ENCODE measurements at regions not wholly inside any gene's neighbourhood (a gene's known extent, or its start where the extent isn't known, plus 50 kb on each side); places are given as distances from the start of the nearest gene placed in this dataset.
"Not testable (repeated sequence)": the region's sequence is repeated elsewhere in the genome, so short reads cannot be mapped to it uniquely, and the experiment has no call there.

GRCh38 chr4:130012806-130013205 is 916.9 kb downstream of the C4orf33 start:
- DNase-seq (ENCODE audit: low read depth): not testable (repeated sequence)

DNA sequence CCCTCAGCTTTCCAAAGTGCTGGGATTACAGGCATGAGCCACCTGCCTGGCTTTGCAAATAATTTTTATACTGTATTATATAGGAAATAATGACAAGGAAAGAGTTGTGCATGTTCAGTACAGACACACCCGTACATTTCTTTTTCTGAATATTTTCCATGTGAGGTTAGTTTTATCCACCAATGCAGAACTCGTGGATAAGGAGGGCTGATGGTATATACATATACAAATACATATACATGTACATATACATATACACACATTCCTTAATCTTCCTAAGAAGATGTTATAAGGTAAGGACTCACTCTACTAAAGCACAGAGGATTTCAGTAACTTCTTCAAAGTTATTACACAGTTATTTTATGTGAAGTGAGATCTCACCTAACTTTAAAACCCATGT is 925.8 kb downstream of the C4orf33 start:
- DNase-seq (ENCODE audit: low read depth): no peak

DNA sequence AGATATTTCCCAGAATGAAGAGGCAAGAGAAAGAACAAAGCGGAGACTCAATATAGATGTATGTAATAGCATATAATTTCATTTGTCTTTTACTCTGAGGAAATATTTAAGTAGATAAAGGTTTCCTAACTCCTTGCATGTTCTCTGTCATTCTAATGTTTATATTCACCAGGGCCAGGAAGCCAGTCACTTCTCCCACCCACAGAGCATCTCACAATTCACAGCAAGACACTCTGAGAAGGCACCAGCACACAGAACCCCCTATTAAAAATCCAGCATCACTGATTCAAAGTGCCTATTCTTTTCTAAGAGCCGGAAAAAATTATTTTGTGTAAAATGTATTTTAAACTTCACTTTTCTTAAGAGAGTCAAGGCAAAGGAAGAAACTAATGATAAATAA is 927.1 kb downstream of the C4orf33 start:
- no peak for DNase-seq (ENCODE audit: low read depth)

DNA sequence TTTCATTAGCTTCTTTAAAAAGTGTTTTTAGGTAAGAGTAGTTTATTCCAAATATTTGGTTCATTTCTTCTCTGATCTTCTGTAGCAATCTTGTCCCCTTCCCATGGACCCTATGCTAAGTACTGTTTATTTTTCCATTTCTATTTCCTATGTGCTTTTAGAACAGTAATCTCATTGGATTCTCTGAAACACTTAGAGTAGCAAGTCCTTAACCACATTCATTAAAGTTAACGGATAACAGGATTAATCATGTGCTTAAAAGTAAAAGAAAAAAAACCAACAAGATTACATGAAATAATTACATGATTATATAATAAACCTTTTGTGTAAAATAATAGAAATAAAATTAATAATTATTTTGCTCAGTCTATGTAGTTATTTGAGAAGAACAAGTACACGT is 929.7 kb downstream of the C4orf33 start:
- DNase-seq (ENCODE audit: low read depth): no peak

GRCh38 chr4:130026185-130026584 is 930.2 kb downstream of the C4orf33 start:
- no peak for DNase-seq (ENCODE audit: low read depth)

- no peak for DNase-seq (ENCODE audit: low read depth)
Observed at GRCh38 chr4:130027973-130028372, 932.0 kb downstream of the C4orf33 start.

DNA sequence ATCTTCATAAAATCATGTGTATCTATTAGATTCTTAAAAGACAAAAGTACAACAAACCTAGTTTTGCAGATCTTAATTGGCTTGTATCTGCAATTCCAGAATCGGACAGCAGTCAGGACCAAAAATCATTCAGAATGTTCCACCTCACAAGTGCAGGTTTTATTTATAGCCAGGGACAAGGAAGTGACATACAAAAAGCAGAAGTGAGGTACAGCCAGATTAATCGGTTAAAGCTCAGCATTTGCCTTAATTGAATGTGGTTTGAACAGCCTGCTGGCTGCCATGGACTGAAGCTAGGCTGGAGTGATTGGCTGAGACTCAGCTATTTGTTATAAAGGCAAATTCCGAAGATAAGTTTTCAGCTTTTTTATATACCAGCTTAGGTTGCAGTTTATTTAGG is 932.6 kb downstream of the C4orf33 start:
- DNase-seq (ENCODE audit: low read depth): no peak

- DNase-seq (ENCODE audit: low read depth): no peak
Observed at GRCh38 chr4:130029442-130029841, 933.5 kb downstream of the C4orf33 start.

DNA sequence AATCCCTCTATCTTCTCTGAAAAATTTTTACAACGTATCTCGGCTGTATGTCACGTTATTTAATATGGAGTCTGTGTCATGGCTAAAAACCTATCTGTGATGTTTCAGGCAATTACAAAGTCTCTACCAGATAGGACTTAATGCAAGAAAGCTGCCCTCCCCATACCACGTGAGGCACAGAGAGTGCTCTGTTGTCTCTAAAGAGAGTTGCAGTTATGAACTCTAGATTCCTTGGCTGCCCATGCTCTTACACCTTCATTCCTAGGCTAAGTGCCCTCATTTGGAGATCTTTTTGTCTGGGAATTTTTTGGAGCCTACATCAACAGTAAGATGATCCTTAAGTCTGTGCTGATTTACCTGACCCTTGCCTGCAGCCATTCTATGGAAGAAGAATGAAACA is 935.9 kb downstream of the C4orf33 start:
- DNase-seq (ENCODE audit: low read depth): no peak

DNA sequence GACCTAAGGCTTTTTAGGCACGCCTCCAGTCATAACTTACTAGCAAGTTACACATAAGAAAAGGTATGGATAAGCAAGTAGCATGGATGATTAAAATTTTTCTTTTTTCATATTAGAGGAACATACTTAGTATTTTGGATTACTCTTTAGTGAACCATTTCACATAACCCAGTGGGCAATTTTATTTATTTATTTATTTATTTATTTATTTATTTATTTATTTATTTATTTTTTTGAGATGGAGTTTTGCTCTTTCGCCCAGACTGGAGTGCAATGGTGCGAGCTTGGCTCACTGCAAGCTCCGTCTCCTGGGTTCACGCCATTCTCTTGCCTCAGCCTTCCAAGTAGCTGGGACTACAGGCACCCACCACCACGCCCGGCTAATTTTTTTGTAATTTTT is 937.7 kb downstream of the C4orf33 start:
- DNase-seq (ENCODE audit: low read depth): not testable (repeated sequence)

- DNase-seq (ENCODE audit: low read depth): no peak
Observed at GRCh38 chr4:130034876-130035275, 938.9 kb downstream of the C4orf33 start.

- DNase-seq (ENCODE audit: low read depth): no peak
Observed at GRCh38 chr4:130035391-130035790, 939.4 kb downstream of the C4orf33 start.

- DNase-seq (ENCODE audit: low read depth): not testable (repeated sequence)
Observed at GRCh38 chr4:130037866-130038265, 941.9 kb downstream of the C4orf33 start.

GRCh38 chr4:130038540-130038939 is 942.6 kb downstream of the C4orf33 start:
- not testable (repeated sequence) for DNase-seq (ENCODE audit: low read depth)

DNA sequence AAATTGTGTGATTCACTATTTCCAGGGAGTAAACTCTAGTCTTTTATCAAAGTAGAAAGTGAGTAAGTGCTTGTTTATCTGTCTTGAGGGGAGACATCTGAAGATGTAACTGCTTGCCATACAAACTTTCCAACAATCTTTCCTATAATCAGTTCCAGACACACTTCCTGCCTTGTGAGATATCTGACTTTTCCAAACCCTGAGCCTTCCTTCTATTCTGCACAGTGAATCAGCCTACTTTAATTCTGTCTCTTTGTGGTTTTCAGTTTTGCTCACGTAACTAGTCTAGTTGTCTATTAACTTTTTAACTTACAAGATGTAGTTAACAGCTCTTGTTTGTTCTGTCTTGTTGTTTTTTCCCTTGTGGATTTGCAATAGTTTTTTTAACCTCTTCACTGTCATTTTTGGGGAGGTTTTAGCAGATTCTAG is 947.8 kb downstream of the C4orf33 start:
- DNase-seq (ENCODE audit: low read depth): no peak

GRCh38 chr4:130044788-130045531 is 949.0 kb downstream of the C4orf33 start:
- DNase-seq (ENCODE audit: low read depth): no peak

DNA sequence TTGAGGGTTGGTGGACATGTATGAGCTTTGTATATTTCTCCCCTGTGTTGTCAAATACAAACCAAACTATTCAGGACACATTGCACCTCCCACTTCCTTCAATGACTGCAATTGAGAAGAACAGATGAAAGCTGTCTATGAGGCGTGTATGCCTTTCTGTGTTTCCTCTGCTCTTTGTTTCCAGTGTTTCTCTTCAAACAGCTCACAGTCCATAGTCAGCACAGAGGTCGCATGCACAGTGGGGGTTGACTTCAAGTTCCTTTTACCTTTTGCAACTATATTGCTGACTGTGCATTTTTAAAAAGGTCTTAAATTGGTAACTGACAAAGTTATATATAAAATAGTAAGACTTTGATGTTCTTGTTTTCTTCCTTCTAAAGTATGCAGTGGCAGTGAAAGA is 957.8 kb downstream of the C4orf33 start:
- no peak for DNase-seq (ENCODE audit: low read depth)

DNA sequence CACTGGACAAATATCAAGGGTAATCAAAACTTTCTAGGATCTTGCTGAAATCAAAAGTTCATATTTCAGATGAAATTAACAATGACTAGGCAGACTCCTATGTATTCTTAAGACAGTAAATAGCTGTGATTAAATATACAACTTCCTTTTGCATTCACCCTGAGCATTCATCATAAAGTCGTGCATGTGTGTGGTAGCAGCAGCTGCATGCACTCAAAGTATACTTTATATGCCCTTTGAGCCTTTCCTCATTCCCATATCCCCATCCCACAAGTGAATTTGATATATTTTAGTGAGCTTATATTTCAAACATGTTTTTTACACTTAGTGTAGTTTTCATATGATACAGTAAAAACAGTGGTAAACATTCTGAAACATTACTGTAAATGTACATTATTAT is 959.0 kb downstream of the C4orf33 start:
- no peak for DNase-seq (ENCODE audit: low read depth)

DNA sequence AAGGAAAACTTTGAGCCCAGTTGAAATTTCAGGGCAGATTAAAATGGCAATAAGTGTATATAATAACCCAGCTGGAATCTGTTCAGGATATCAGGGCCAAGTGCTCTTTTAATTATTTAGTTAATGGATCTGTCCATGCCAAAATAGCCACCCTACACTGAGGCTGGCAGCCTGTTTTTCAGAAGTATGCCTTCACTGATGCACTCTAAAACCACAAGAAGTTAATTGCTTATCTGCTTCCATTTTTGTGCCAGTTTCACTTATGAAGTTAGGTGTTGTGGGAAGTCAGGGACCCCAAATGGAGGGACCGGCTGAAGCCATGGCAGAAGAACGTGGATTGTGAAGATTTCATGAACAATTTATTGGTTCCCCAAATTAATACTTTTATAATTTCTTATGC is 960.3 kb downstream of the C4orf33 start:
- DNase-seq (ENCODE audit: low read depth): no peak

GRCh38 chr4:130064471-130064870 is 968.5 kb downstream of the C4orf33 start:
- DNase-seq (ENCODE audit: low read depth): no peak

GRCh38 chr4:130067419-130067818 is 971.5 kb downstream of the C4orf33 start:
- DNase-seq (ENCODE audit: low read depth): no peak

DNA sequence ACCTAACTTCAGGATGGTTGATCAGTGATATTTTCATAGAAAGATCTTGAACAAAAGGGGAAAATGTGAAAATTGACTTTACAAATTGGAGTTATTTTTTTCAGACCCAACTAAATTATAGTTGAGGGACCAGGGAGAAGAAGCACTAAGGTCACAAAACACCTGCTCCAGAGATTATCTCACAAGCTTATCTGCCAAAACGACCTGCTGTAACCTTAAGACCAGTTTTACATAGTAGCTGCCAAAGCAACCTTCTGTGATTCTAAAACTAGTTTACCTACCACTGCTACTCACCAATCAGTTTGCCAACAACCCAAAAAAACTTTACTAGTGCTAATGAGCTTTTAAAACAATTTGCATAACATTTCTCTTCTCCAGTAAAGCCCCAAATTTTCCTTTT is 972.1 kb downstream of the C4orf33 start:
- no peak for DNase-seq (ENCODE audit: low read depth)

GRCh38 chr4:130071746-130072145 is 975.8 kb downstream of the C4orf33 start:
- no peak for DNase-seq (ENCODE audit: low read depth)

DNA sequence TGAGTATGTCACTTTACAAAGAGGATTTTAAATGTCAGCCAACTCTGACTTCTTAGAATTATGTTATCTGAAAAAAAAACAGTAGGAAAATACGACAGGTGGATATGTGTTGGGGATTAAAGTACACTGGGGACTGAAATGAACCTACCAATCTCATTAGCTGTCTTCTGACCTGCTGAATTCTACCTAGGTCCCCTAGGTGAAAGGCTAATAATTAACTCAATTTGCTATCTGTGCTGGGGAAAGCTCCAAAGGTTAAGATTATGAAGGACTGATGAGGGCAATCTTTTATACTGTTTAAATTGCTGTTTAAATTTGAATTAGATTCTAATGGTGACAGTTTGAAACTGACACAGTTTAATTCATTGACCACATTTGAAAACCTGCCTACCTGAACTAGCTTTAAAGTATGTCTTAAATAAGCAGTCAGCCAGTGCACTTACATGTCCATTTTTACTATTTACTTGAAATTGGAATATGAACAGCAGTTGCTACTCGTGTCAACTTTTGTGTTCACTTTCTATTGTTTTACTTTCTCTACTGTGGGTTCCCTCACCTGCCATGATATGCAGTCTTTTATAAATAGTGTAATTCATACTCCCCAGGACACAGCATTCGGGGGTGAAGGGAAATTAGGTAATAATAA is 977.3 kb downstream of the C4orf33 start:
- DNase-seq (ENCODE audit: low read depth): no peak
